H1 (cell line): ENCODE measurements at regions not wholly inside any gene's neighbourhood (a gene's known extent, or its start where the extent isn't known, plus 50 kb on each side); places are given as distances from the start of the nearest gene placed in this dataset.

Experiments used
- CTBP2 ChIP-seq: IDR thresholded peaks from 2 replicates; pipeline ENCODE4 v1.7.0; 2011; ENCODE audit warnings: borderline replicate concordance, mild to moderate bottlenecking, moderate library complexity, mixed read lengths, low read length; ENCODE audit not compliant: insufficient read depth, insufficient read length
- GABPA ChIP-seq: IDR thresholded peaks from 2 replicates; pipeline ENCODE4 v1.6.1; 2011; ENCODE audit warnings: mild to moderate bottlenecking, low read length, moderate library complexity, borderline replicate concordance; ENCODE audit not compliant: insufficient read depth
- GTF2F1 ChIP-seq: IDR thresholded peaks from 2 replicates; pipeline ENCODE4 v1.6.1; 2012; ENCODE audit warnings: low read depth, low read length, improper control_type of control experiment, borderline replicate concordance
- JUN ChIP-seq: IDR thresholded peaks from 2 replicates; pipeline ENCODE4 v1.6.1; 2011; ENCODE audit warnings: low read depth, mild to moderate bottlenecking, improper control_type of control experiment, low read length
- MAX ChIP-seq: IDR thresholded peaks from 2 replicates; pipeline ENCODE4 v1.6.1; 2012; ENCODE audit warnings: inconsistent platforms
- POLR2AphosphoS5 ChIP-seq: IDR thresholded peaks from 2 replicates; pipeline ENCODE4 v1.6.1; 2011; ENCODE audit warnings: low read depth, low read length
- POU5F1 ChIP-seq: IDR thresholded peaks from 2 replicates; pipeline ENCODE4 v1.6.1; 2011; ENCODE audit warnings: low read depth, mild to moderate bottlenecking, low read length, moderate library complexity
- RAD21 ChIP-seq, 2 experiments: IDR thresholded peaks in 1 of 2; conservative IDR thresholded peaks in 1 of 2; 2 replicates each; pipeline ENCODE4 v1.6.1; 2011; ENCODE audit warnings: low read depth in 2 of 2, low read length in 2 of 2, improper control_type of control experiment in 1 of 2, inconsistent platforms in 1 of 2, mild to moderate bottlenecking in 1 of 2, moderate library complexity in 1 of 2
- RNF2 ChIP-seq: fragments of 200-900, 300-1000 bp; sonication (generic); IDR thresholded peaks from 2 replicates; pipeline ENCODE4 v1.7.1; 2016; ENCODE audit warnings: borderline replicate concordance, low read depth, mild to moderate bottlenecking, antibody characterized with exemption, low read length; ENCODE audit not compliant: poor library complexity, severe bottlenecking; ENCODE audit errors: missing control alignments
- TAF1 ChIP-seq: IDR thresholded peaks from 2 replicates; pipeline ENCODE4 v1.6.1; 2011; ENCODE audit warnings: mild to moderate bottlenecking, low read depth, low read length
- YY1 ChIP-seq: IDR thresholded peaks from 2 replicates; pipeline ENCODE4 v1.6.1; 2011; ENCODE audit warnings: low read depth, mild to moderate bottlenecking, low read length
- TF ChIP-seq, protein P1 (sequence below): IDR thresholded peaks from 2 replicates; pipeline ENCODE4 v1.6.1; 2012; ENCODE audit warnings: inconsistent platforms

GRCh38 chr11:45354976-45355705 is 69.0 kb upstream of the SYT13 start (continued):
- TF ChIP-seq GABPA (peak; percentile 90; the same call in 1 of the 2 replicates), JUN (no peak), YY1 (peak; percentile 100), POU5F1 (no peak), RNF2 (no peak), RAD21 (IDR thresholded peaks at IDR 0.05 in 1 of 2, conservative IDR thresholded peaks at IDR 0.05 in 1 of 2; ENCODE audit: low read depth in 2 of 2, low read length in 2 of 2) (0 out of 4 replicates have a peak, but pooled peaks of 1 of the 2 experiments have one; percentile 0), MAX (peak; percentile 66), POLR2AphosphoS5 (0 out of 2 replicates have a peak, but pooled peaks have one; percentile 37), GTF2F1 (peak; percentile 76; the same call in 1 of the 2 replicates), TAF1 (peak; percentile 38; the same call in 1 of the 2 replicates), CTBP2 (peak; percentile 24)
- TF ChIP-seq, protein P1, sequence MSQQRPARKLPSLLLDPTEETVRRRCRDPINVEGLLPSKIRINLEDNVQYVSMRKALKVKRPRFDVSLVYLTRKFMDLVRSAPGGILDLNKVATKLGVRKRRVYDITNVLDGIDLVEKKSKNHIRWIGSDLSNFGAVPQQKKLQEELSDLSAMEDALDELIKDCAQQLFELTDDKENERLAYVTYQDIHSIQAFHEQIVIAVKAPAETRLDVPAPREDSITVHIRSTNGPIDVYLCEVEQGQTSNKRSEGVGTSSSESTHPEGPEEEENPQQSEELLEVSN = peak; percentile 35; the same call in 1 of the 2 replicates
